Vagina (tissue), 2 donors: ENCODE measurements at regions not wholly inside any gene's neighbourhood (a gene's known extent, or its start where the extent isn't known, plus 50 kb on each side); places are given as distances from the start of the nearest gene placed in this dataset.

Source experiments
- CTCF ChIP-seq, 3 experiments: fragments of 450-650 bp in 2 of 3; fragments of 200-600 bp in 1 of 3; sonication (generic) in 1 of 3; IDR thresholded peaks; one replicate each; pipeline ENCODE4 v1.5.1; 2017 to 2019; ENCODE audit warnings: antibody characterized with exemption in 3 of 3, mild to moderate bottlenecking in 2 of 3, moderate library complexity in 2 of 3
- POLR2A ChIP-seq, 2 donors: fragments of 450-650 bp; IDR thresholded peaks; one replicate each; pipeline ENCODE4 v1.6.1; 2017; ENCODE audit warnings: antibody characterized with exemption in 2 of 2, mild to moderate bottlenecking in 2 of 2, moderate library complexity in 2 of 2

- TF ChIP-seq CTCF (IDR thresholded peaks at IDR 0.05) (no peak), POLR2A (IDR thresholded peaks at IDR 0.05) (no peak)
Measured at GRCh38 chr16:60199150-60199549, 1465.0 kb upstream of the GOT2 start.
